D721Med (cell line): ENCODE measurements at regions not wholly inside any gene's neighbourhood (a gene's known extent, or its start where the extent isn't known, plus 50 kb on each side); places are given as distances from the start of the nearest gene placed in this dataset.
"Not testable (repeated sequence)": the region's sequence is repeated elsewhere in the genome, so short reads cannot be mapped to it uniquely, and the experiment has no call there.

Source experiments
- DNase-seq: peaks from one replicate; pipeline ENCODE4 v3.0.0; 2011; ENCODE audit warnings: low spot score; ENCODE audit not compliant: insufficient read length
- FAIRE-seq: peaks from 2 replicates; lab custom pipeline; 2011; peaks lifted over from hg19 to GRCh38; lab: Jason Lieb, UNC
- TF ChIP-seq, protein P1 (sequence below): IDR thresholded peaks from 2 replicates; pipeline ENCODE4 v1.5.1; 2012; ENCODE audit warnings: mild to moderate bottlenecking, control low read depth; ENCODE audit not compliant: insufficient read depth; ENCODE audit errors: missing control alignments

DNA sequence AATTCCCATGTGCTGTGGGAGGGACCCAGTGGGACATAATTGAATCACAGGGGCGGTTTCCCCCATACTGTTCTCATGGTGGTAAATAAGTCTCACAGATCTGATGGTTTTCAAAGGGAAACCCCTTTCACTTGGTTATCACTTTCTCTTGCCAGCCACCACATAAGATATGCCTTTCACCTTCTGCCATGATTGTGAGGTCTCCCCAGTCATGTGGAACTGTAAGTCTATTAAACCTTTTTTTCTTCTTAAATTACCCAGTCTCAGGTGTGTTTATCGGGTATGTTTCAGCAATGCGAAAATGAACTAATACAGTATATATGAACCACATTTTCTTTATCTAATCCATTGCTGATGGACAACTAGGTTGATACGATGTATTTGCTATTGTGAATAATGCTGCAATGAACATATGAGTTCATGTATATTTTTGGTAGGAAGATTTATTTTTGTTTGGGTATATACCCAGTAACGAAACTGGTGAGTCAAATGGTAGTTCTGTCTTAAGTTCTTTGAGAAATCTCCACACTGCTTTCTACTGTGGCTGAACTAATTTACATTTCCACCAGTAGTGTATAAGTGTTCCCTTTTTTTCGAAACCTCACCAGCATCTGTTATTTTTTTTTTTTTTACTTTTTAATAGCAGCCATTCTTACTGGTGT, 70.0 kb upstream of the HGF start:
- peak; percentile 46 for FAIRE-seq
- TF ChIP-seq, protein P1, sequence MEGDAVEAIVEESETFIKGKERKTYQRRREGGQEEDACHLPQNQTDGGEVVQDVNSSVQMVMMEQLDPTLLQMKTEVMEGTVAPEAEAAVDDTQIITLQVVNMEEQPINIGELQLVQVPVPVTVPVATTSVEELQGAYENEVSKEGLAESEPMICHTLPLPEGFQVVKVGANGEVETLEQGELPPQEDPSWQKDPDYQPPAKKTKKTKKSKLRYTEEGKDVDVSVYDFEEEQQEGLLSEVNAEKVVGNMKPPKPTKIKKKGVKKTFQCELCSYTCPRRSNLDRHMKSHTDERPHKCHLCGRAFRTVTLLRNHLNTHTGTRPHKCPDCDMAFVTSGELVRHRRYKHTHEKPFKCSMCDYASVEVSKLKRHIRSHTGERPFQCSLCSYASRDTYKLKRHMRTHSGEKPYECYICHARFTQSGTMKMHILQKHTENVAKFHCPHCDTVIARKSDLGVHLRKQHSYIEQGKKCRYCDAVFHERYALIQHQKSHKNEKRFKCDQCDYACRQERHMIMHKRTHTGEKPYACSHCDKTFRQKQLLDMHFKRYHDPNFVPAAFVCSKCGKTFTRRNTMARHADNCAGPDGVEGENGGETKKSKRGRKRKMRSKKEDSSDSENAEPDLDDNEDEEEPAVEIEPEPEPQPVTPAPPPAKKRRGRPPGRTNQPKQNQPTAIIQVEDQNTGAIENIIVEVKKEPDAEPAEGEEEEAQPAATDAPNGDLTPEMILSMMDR, result no peak
- DNase-seq, result no peak

DNA sequence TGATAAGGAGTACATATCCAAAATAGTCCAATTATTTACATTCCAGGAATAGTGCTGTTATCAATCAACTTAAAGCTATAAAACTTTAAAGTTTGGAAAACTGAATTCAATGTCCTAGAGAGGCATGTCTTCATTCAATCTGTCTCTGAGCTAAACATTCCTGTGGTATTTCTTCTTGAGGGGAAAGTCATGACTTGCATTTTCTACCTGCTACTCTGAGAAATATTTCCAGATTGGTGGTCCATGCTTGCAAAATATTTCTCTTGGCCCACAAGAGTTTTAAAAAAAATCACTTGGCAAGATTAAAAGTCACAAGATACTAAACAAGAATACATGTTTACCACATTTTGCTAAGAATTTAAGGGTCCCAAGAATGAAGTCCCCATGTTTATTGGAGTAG, 63.6 kb upstream of the HGF start:
- no peak for DNase-seq
- TF ChIP-seq, protein P1, result no peak
- no peak for FAIRE-seq

DNA sequence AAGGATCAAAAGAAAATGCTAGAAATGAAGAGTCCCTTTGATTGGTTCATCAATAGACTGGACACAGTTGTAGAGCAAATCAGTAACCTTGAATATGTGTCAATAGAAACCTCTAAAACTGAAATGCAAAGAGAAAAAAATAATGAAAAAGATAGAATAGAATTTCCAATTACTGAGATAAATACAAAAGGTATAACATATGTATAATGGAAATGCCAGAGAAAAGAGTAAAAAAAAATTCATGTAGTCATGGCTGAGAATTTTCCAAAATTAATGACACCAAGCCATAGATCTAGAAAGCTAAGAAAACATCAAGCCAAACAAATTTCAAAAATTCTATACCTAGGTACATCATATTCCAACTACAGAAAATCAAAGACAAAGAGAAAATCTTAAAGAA, 62.0 kb upstream of the HGF start:
- DNase-seq (no peak), FAIRE-seq (no peak)
- TF ChIP-seq, protein P1, result no peak

DNA sequence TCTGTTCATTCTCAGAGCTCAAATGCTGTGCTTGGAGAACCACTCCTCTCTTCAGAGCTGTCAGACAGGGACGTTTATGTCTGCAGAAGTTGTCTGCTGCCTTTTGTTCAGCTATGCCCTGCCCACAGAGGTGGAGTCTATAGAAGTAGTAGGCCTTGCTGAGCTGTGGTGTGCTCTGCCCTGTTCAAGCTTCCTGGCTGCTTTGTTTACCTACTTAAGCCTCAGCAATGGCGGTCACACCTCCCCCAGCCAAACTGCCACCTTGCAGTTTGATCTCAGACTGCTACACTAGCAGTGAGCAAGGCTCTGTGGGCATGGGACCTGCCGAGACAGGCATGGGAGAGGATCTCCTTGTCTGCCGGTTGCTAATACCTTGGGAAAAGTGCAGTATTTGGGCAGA, 59.7 kb upstream of the HGF start:
- FAIRE-seq, DNase-seq: not testable (repeated sequence)

DNA sequence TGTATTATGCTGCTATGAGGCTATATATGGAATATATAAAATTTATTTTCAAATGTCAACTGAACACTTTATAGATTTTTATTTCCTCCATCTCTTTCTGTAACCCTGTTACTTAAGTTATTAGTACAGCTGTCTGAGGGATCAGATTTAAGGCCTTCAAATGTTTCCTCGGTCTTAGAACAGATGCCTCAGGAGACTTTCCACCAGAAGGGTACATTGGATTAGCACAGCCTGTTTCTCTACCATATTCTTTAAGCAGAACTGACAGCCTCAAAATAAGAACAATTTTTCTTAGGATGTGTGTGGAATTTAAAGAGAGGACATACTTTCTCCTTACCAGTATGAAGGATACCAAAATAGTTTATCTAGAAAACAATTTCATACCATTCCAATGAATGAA, 53.0 kb upstream of the HGF start:
- TF ChIP-seq, protein P1, result no peak
- FAIRE-seq (no peak), DNase-seq (no peak)

DNA sequence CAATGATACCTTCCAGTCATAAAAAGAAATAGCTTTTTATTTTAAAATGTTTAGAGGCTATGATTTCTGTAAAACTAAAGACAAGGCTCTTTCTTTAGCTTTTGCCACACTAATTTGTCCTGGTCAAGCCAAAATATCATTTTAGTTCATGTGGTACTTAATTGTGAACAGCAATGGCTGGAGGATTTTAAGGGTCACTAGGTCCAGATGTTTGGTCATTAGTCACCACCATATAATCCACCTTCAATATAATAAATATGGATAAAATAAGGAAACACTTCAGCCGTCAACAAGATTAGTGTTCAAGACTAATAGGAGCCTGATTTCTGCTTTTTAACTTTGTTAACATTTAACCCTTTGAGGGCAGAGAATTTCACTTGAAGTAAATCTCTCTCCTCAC, 50.0 kb upstream of the HGF start:
- DNase-seq, result no peak
- TF ChIP-seq, protein P1, result no peak
- FAIRE-seq, result no peak
